Lung (tissue), 11 donors: ENCODE measurements at regions not wholly inside any gene's neighbourhood (a gene's known extent, or its start where the extent isn't known, plus 50 kb on each side); places are given as distances from the start of the nearest gene placed in this dataset.
A peak's percentile ranks its signal among the peaks of the same experiment; 100 is the strongest.

ENCODE experiments used
- ATAC-seq: fragments of 200-7000 bp; cut with Tn5 transposase; one replicate; pipeline ENCODE4 v1.9.1; 2020; ENCODE audit warnings: moderate number of reproducible peaks; ENCODE audit not compliant: insufficient read depth, low FRiP score
- DNase-seq, 3 donors: peaks; one replicate each; pipeline ENCODE4 v3.0.0-alpha.2; 2013 to 2017
- H3K27ac ChIP-seq, 2 donors: one replicate each; pipeline ENCODE4 v1.5.1; 2013; ENCODE audit warnings: mild to moderate bottlenecking in 2 of 2, moderate library complexity in 2 of 2, control low read depth in 1 of 2, inconsistent platforms in 1 of 2, low read depth in 1 of 2, low read length in 1 of 2
- H3K27me3 ChIP-seq, 3 donors: one replicate each; pipeline ENCODE4 v1.5.1; 2013; ENCODE audit warnings: low read length in 2 of 3; ENCODE audit not compliant: control insufficient read depth in 3 of 3, insufficient read depth in 3 of 3
- H3K36me3 ChIP-seq, 4 donors: one replicate each; pipeline ENCODE4 v1.5.1; 2013; ENCODE audit warnings: low read length in 4 of 4, mild to moderate bottlenecking in 1 of 4, moderate library complexity in 1 of 4; ENCODE audit not compliant: control insufficient read depth in 4 of 4, insufficient read depth in 4 of 4
- H3K4me1 ChIP-seq, 5 donors: one replicate each; pipeline ENCODE4 v1.5.1; 2013; ENCODE audit warnings: low read length in 5 of 5, mild to moderate bottlenecking in 2 of 5, moderate library complexity in 1 of 5; ENCODE audit not compliant: control insufficient read depth in 5 of 5, insufficient read depth in 5 of 5
- H3K4me3 ChIP-seq: one replicate; pipeline ENCODE4 v1.5.1; 2013; ENCODE audit warnings: mild to moderate bottlenecking, control low read depth, moderate library complexity
- H3K9ac ChIP-seq, 2 donors: one replicate each; pipeline ENCODE4 v1.5.1; 2013; ENCODE audit warnings: low read length in 2 of 2, control low read depth in 1 of 2; ENCODE audit not compliant: insufficient read depth in 1 of 2
- H3K9me3 ChIP-seq, 4 donors: one replicate each; pipeline ENCODE4 v1.5.1; 2013; ENCODE audit warnings: low read length in 3 of 4, mild to moderate bottlenecking in 1 of 4, moderate library complexity in 1 of 4; ENCODE audit not compliant: control insufficient read depth in 4 of 4, insufficient read depth in 3 of 4
- WGBS, 2 donors: extraction: QIAGEN DNeasy Blood & Tissue Kit; methylation state at CpG; one replicate each; pipeline ENCODE4 v1.1.7; 2013; 5-methylcytosine and 5-hydroxymethylcytosine counted together
- TF ChIP-seq, protein P1 (sequence below): IDR thresholded peaks from 2 replicates; pipeline ENCODE4 v1.5.1; 2012; ENCODE audit warnings: mild to moderate bottlenecking; ENCODE audit errors: control extremely low read depth, extremely low read depth
- donor health status: control.
- donor health status: control.
- donor health status: Bipolar disorder and iron deficiency.
- donor health status: healthy.
- donor health status: DM: yes; HTN: yes; CAD: no.

GRCh38 chr5:93163010-93163663 is 417.9 kb downstream of the NR2F1-AS1 start:
- Histone ChIP-seq H3K4me3 (no peak overlapping the region), H3K9ac (peak overlapping the region in 1 of 2 donors; percentile 23), H3K27ac (no peak overlapping the region), H3K9me3 (no peaks in the 10 kb centered on the region), H3K36me3 (no peaks in the 10 kb centered on the region), H3K4me1 (peaks cover 2 to 22% (median 6%) of the 10 kb centered on the region in 5 donors), H3K27me3 (no peaks in the 10 kb centered on the region)
- TF ChIP-seq, protein P1, sequence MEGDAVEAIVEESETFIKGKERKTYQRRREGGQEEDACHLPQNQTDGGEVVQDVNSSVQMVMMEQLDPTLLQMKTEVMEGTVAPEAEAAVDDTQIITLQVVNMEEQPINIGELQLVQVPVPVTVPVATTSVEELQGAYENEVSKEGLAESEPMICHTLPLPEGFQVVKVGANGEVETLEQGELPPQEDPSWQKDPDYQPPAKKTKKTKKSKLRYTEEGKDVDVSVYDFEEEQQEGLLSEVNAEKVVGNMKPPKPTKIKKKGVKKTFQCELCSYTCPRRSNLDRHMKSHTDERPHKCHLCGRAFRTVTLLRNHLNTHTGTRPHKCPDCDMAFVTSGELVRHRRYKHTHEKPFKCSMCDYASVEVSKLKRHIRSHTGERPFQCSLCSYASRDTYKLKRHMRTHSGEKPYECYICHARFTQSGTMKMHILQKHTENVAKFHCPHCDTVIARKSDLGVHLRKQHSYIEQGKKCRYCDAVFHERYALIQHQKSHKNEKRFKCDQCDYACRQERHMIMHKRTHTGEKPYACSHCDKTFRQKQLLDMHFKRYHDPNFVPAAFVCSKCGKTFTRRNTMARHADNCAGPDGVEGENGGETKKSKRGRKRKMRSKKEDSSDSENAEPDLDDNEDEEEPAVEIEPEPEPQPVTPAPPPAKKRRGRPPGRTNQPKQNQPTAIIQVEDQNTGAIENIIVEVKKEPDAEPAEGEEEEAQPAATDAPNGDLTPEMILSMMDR = no peak
- ATAC-seq (peak; percentile 43), DNase-seq (peak in 2 of 3 donors; percentile 69 to 78)

- Histone ChIP-seq H3K4me1 (peaks cover 2 to 22% (median 6%) of the 10 kb centered on the region in 5 donors), H3K27ac (peak overlapping the region in 1 of 2 donors; percentile 85), H3K9me3 (no peaks in the 10 kb centered on the region), H3K9ac (peak overlapping the region in 1 of 2 donors; percentile 18), H3K36me3 (no peaks in the 10 kb centered on the region), H3K27me3 (no peaks in the 10 kb centered on the region), H3K4me3 (no peak overlapping the region)
- ATAC-seq (no peak), DNase-seq (peak in 1 of 3 donors; percentile 46)
- TF ChIP-seq, protein P1 = no peak
- 58 to 83% methylated on average over 1 of the region's 1 CpG for WGBS, 2 donors
Observed at GRCh38 chr5:93161661-93162654, 419.1 kb downstream of the NR2F1-AS1 start.

- Histone ChIP-seq H3K9me3 (no peaks in the 10 kb centered on the region), H3K9ac (no peak overlapping the region), H3K4me3 (no peak overlapping the region), H3K36me3 (no peaks in the 10 kb centered on the region), H3K27me3 (no peaks in the 10 kb centered on the region), H3K27ac (no peak overlapping the region), H3K4me1 (peaks cover 2 to 25% (median 6%) of the 10 kb centered on the region in 5 donors)
- TF ChIP-seq, protein P1 = no peak
- 80 to 95% methylated on average over 3 of the region's 3 CpGs for WGBS, 2 donors
- no peak for DNase-seq
- no peak for ATAC-seq
Observed at GRCh38 chr5:93158841-93159240, 422.2 kb downstream of the NR2F1-AS1 start.
